ENCODE measurements at regions not wholly inside any gene's neighbourhood (a gene's known extent, or its start where the extent isn't known, plus 50 kb on each side); places are given as distances from the start of the nearest gene placed in this dataset.

GRCh38 chr4:124907881-124908280 lies 195.3 kb upstream of the ANKRD50 start:
- TF ChIP-seq TAF1 (IDR thresholded peaks at IDR 0.05; ENCODE audit: borderline replicate concordance, insufficient read depth, low read length): no peak
- TF ChIP-seq FOXP2 (optimal IDR thresholded peaks at IDR 0.05; ENCODE audit: borderline replicate concordance, extremely low read depth, extremely low read length, insufficient read depth): no peak
- TF ChIP-seq POLR2AphosphoS5 (IDR thresholded peaks at IDR 0.05; ENCODE audit: low read depth, low read length): no peak
- no peak for TF ChIP-seq SIN3A (IDR thresholded peaks at IDR 0.05; ENCODE audit: borderline replicate concordance, insufficient read depth, low read length)
- no peak for TF ChIP-seq REST (IDR thresholded peaks at IDR 0.05; ENCODE audit: insufficient read depth in 1 of 2, low read depth in 2 of 2, low read length in 2 of 2)

GRCh38 chr4:124905441-124905840 lies 192.9 kb upstream of the ANKRD50 start:
- TF ChIP-seq POLR2AphosphoS5 (IDR thresholded peaks at IDR 0.05; ENCODE audit: low read depth, low read length): no peak
- TF ChIP-seq FOXP2 (optimal IDR thresholded peaks at IDR 0.05; ENCODE audit: borderline replicate concordance, extremely low read depth, extremely low read length, insufficient read depth): no peak
- TF ChIP-seq TAF1 (IDR thresholded peaks at IDR 0.05; ENCODE audit: borderline replicate concordance, insufficient read depth, low read length): no peak
- no peak for TF ChIP-seq REST (IDR thresholded peaks at IDR 0.05; ENCODE audit: insufficient read depth in 1 of 2, low read depth in 2 of 2, low read length in 2 of 2)
- TF ChIP-seq SIN3A (IDR thresholded peaks at IDR 0.05; ENCODE audit: borderline replicate concordance, insufficient read depth, low read length): no peak

GRCh38 chr4:124904723-124905388 lies 192.3 kb upstream of the ANKRD50 start:
- no peak for TF ChIP-seq TAF1 (IDR thresholded peaks at IDR 0.05; ENCODE audit: borderline replicate concordance, insufficient read depth, low read length)
- no peak for TF ChIP-seq POLR2AphosphoS5 (IDR thresholded peaks at IDR 0.05; ENCODE audit: low read depth, low read length)
- no peak for TF ChIP-seq SIN3A (IDR thresholded peaks at IDR 0.05; ENCODE audit: borderline replicate concordance, insufficient read depth, low read length)
- no peak for TF ChIP-seq FOXP2 (optimal IDR thresholded peaks at IDR 0.05; ENCODE audit: borderline replicate concordance, extremely low read depth, extremely low read length, insufficient read depth)
- TF ChIP-seq REST (IDR thresholded peaks at IDR 0.05; ENCODE audit: insufficient read depth in 1 of 2, low read depth in 2 of 2, low read length in 2 of 2): no peak

GRCh38 chr4:124903995-124904722 lies 191.6 kb upstream of the ANKRD50 start:
- TF ChIP-seq TAF1 (IDR thresholded peaks at IDR 0.05; ENCODE audit: borderline replicate concordance, insufficient read depth, low read length) (no peak), REST (IDR thresholded peaks at IDR 0.05; ENCODE audit: insufficient read depth in 1 of 2, low read depth in 2 of 2, low read length in 2 of 2) (no peak), SIN3A (IDR thresholded peaks at IDR 0.05; ENCODE audit: borderline replicate concordance, insufficient read depth, low read length) (no peak), FOXP2 (optimal IDR thresholded peaks at IDR 0.05; ENCODE audit: borderline replicate concordance, extremely low read depth, extremely low read length, insufficient read depth) (no peak), POLR2AphosphoS5 (IDR thresholded peaks at IDR 0.05; ENCODE audit: low read depth, low read length) (no peak)
